CMK (cell line): ENCODE measurements at regions not wholly inside any gene's neighbourhood (a gene's known extent, or its start where the extent isn't known, plus 50 kb on each side); places are given as distances from the start of the nearest gene placed in this dataset.
A peak's percentile ranks its signal among the peaks of the same experiment; 100 is the strongest.

Source experiments
- DNase-seq: peaks from one replicate; pipeline ENCODE4 v3.0.0-alpha.2; 2010; ENCODE audit warnings: low read depth

DNA sequence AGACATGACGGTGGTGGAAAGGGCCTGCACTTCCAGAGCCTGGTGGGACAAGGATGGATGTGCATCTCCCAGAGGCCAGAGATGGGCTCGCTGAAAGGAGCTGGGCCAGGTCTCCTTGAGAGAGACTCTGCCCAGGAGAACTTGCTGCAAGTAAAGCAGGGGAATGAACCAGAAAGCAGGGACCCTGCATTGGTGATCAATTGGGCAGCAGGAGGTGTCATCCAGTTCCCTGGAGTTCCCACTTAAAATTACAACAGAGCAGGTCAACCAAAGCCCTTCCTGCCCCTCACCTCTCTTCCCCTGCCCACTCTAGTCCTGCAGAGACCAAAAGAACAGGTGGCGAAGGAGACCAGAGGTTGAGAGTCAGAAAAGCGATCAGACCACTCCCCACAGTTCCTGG lies 69.7 kb upstream of the CAB39 start:
- no peak for DNase-seq

DNA sequence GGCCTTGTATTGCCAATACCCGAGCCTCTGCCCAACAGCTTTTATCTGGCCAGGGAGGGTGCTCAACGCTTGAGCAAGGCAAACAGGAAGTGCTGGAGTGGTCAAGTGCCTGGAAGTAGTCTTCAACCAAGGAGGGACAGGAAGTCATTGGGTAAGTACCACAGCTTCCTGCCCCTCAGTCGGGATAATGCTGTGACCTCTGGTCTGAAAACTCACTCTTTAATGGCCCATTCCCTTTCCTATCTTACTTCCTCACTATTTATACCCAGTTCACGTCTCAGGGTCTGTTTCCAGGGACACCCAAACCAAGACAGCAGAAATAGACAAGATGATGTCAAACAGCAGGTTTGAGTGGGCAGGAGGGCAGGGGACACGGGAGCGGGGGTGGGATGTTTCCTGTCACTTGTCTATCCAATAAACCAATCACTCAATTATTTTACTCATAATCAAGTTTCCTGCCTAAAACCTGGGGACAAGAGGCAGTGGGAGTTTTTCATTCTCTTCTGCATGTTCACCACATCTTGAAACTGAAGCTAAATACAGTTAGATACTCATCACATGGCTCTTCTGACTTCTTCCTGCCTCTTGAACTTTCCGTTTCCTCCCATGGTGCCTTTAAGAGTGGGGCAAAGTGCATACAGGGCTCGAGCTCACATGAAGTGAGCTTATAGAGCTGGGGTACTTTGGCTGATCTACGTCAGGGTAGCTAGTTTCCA lies 68.9 kb upstream of the CAB39 start:
- DNase-seq = peak; percentile 72

DNA sequence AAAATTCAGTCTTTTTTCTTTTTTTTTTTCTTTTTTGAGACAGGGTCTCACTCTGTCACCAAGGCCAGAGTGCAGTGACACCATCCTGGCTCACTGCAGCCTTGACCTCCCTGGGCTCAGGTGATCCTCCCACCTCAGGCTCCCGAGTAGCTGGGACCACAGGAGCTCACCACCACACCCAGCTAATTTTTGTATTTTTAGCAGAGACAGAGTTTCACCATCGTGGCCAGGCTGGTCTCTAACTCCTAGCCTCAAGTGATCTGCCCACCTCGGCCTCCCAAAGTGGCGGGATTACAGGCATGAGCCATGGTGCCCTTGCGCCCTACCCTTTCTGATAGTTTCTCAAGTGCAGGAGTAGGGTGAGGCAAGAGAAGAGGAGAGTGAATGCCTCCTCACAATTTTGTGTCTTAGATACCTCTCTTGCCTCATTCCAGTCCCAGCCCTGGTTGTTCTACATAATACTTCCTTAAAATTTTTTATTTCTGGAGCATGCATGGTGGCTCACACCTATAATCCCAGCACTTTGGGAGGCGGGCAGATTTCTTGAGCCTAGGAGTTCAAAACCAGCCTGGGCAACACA lies 68.2 kb upstream of the CAB39 start:
- DNase-seq = no peak

DNA sequence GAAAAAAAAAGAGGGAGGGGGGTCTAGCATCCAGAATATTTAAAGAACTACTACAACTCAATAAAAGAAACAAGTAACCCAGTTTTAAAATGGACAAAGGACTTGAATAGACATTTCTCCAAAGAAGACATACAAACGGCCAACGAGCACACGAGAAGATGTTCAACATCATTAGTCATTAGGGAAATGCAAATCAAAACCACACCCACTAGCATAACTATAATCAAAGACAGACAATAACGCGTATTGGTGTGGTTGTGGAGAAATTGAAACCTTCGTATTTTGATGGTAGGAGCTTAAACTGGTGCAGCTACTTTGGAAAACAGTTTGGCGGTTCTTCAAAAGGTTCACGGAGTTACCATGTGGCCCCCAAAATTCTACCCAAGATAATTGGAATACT lies 64.3 kb upstream of the CAB39 start:
- no peak for DNase-seq

DNA sequence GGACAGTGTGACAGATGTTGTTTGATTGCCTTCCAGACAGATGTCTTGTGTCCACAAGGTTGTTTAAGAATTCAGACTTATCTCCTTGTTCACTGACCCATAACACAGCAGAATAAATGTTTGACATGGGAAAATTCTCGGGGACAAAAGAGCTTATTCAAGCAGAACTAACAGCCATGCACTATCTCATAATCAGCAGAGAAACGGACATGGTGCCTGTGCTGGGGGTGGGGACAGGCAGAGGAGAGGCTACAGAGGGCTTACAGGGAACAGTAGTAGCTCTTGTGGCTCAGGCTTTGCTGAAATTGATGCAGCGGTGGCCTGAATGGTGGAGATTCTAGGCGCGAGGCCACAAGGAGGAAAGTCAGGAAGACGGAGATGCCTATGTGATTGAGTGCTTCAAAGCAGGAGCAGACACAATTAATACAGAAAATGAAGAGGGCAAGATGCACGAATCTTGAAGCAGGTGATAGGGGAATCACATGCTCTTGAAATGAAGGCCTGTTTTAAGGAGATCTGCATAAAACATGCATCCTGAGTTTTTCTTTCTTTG lies 62.0 kb upstream of the CAB39 start:
- DNase-seq = peak; percentile 48

DNA sequence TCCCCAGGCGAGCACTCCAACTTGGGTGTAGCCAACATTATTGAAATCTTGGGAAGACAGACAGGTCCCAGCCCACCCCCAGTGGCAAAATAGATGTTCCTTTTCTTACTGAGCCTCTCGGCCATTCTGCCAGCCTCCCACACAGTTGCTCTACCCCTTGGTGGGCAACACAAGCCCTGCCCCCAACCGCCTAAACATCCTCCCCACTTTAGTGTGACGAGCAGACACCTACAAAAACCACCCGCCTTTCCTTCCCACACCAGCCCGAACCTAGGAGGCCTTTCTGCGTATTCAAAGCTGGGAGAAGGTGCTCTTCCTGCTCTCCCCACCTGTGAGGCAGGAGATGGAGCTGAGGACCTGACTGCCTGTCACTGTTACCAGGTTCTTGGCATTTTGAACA lies 58.6 kb upstream of the CAB39 start:
- DNase-seq = no peak

DNA sequence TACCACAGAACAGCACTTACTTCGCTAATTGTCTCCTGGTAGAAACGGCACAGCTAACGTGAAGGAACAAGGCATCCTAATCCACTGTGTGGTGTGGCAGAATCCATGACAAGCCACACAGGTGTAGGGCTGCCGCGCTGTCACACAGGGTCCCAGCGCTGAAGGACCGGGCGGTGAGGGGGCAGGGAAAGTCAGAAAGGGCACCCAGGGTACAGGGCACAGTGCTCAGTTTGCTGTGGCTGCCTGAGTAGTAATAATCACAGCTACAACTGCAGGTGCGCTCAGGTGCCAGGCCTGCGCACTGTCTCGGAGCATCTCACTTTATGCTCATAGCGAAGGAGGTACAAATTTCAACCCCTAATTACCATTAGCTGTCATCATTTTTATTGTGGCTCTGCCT lies 55.2 kb upstream of the CAB39 start:
- no peak for DNase-seq

DNA sequence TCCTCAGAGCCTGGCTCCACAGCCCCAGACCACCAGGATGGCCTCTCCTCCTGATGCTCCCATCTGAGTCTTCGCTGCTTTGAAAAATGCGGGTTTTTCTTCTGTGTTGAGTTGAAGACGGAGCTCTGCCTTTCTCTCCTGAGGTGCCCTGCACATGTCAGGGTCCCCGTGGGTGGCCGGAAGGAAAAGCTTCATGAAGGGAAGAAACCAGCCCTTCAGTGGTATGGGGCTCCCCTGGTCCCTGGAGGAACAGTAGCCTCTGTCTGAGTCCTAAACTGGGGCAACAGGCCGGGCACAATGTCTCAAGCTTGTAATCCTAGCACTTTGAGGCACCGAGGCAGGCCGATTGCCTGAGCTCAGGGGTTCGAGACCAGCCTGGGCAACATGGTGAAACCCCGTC lies 54.7 kb upstream of the CAB39 start:
- DNase-seq = no peak

DNA sequence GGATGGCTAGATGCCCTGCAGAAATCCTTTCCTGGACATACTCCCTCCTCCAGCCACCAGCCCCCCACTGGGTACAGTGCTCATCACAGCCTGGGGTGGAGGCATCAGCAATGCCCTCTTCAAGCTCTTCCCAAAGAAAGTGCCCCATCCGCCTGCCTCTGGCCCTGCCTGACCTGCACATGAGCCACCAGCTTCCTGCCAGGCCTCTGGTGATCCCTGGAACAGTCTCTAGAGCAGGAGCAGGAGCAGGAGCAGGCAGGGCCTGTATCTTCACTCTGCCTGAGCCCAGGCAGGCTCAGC lies 54.1 kb upstream of the CAB39 start:
- DNase-seq = no peak

DNA sequence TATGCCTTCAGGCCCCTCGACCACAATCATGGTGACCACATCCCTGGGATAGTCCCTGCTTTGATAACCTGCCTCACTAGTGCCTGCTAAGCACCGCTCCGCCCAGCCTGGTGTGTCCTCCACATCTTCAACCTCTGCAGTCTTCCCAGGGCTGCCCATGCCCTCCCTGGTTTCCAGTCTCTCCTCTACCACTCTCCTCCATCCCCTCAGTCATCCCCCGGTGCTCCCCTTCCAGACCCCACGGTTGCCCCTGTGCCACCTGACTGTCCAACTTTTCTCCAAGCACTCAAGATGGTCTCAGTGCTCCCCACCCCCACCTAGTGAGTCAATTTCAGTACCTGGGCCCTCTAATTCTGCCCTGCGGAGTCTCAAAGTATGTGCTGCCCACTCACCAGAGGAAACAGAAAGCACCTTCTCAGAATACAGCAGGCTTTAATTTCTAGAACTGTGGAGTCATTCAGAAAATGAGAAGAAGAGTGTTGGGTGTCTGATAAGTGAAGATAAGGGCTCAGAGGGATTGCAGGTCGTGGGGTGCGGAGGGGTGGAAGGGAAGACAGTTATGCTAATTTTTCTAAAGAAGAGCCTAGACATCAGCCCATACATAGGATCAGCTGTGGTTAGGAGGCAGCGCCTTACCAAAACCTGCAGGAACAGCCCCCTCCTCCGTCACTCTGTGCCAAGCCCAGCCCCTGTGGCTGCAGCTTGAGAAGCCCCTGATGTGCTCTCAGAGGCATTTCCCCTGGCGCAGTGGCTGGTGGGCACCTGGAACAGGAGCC lies 53.6 kb upstream of the CAB39 start:
- peak; percentile 83 for DNase-seq

DNA sequence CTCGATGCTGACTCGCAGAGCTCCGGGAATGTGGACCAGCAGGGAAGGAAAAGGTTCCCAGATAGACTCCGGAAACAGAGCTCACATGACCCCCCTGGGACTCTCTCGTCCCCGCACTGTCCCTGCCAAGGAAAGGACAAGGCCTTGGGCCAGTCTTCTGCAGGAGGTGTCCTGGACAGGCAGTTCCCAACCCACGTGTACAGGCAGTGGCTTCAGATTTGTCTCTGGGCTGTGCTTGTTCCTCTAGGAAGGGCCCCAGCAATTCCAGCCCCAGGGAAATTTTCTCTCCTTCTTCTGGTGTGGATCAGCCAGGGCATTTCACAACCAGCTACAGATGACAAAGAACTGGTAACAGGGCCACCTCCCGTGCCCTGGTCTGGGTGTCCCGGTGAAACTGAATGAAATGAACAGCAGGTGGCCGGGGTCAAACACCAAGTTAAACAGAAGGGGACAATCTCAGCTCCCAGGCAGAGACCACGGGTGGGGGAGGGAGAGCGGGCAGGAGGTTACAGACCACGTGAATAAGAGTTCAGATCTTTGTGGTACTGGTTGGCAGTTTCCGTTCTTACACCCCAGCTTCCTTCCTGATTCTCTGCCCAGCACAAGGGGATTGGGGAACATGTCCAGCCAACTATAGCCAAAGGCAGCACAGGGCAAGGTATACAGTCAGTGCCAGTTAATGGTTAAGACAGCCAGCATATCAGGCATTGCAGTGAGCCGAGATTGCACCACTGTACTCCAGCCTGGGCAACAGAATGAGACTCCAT lies 52.2 kb upstream of the CAB39 start:
- peak; percentile 88 for DNase-seq

DNA sequence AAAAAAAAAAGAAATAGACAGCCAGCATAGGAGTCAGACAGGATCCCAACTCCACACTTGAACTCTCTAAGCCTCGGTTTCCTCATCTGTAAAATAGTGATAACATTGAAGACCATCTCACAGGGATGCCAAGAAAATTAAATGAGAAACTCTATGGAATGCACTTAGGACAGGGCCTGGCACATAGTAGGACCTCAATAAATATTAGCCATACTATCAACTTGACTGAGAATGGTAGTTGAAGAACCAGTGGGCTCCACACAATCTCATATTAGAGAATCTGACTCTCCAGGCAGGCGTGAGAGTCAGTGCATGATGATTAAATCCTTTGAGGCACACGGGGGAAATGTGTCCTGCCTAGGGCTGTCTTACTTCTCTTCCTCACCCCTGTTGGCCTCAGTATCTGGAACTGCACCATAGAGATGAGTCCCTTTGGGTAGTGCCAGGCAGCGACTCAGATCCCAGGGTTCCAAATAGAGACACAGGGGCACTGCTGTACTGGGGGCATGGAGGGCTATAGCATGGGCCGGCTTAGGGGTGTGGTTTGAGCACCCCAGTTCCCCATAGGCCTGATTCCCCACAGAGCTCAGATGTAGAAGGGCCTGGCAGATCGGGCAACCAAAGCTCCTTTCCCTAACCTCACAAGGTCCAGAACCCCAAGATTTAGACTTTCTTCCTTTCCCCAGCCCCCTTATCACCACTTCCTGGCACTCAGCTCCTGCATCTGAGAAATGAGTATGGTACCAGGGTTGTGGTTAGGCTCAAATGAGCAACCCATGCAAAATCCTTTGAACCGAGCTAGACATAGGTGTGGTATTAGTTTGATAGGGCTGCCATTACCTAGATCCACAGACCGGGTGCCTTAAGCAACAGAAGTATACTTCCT lies 51.3 kb upstream of the CAB39 start:
- DNase-seq = peak; percentile 33
